Kidney capillary endothelial cell (primary cell): ENCODE measurements at regions not wholly inside any gene's neighbourhood (a gene's known extent, or its start where the extent isn't known, plus 50 kb on each side); places are given as distances from the start of the nearest gene placed in this dataset.
A peak's percentile ranks its signal among the peaks of the same experiment; 100 is the strongest.

Experiments
- DNase-seq: peaks from one replicate; pipeline ENCODE4 v3.0.0-alpha.2; 2018; ENCODE audit warnings: low spot score

DNA sequence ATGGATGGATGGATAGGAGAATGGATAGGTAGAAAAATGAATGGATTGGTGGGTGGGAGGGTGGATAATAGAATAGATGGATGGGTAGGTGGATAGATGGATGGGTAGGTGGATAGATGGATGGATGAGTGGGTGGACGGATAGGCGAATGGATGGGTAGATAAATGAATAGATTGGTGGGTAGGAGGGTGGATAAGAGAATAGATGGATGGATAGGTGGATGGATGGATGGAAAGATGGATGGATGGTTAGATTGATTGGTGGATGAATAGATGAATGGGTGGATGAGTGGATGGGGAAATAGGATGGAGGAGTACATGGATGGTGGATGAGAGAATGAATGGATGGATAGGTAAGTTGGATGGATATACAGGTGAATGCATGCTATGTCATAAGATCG lies 110.5 kb downstream of the CEBPB start:
- no peak for DNase-seq

DNA sequence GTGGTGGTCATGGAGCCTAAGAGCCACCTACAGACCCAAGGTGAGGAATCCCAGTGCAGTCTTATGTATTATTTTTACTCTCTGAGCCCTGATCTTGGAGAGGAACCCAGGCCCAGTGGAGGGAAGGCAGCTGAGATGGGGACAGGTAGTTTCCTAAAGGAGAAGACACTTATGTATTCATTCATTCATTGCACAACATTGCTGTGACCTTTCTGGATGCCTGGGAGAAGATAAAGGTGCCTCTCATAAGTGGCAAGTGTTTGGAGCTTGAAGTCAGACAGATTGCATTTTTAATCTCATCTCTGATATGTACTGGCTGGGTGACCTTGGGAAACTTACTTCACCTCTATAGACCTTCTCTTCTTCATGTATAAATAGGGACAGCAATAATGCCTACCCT lies 111.1 kb downstream of the CEBPB start:
- DNase-seq, result no peak

- DNase-seq, result no peak
These were observed 111.9 kb downstream of the CEBPB start for GRCh38 chr20:50302341-50303057.

DNA sequence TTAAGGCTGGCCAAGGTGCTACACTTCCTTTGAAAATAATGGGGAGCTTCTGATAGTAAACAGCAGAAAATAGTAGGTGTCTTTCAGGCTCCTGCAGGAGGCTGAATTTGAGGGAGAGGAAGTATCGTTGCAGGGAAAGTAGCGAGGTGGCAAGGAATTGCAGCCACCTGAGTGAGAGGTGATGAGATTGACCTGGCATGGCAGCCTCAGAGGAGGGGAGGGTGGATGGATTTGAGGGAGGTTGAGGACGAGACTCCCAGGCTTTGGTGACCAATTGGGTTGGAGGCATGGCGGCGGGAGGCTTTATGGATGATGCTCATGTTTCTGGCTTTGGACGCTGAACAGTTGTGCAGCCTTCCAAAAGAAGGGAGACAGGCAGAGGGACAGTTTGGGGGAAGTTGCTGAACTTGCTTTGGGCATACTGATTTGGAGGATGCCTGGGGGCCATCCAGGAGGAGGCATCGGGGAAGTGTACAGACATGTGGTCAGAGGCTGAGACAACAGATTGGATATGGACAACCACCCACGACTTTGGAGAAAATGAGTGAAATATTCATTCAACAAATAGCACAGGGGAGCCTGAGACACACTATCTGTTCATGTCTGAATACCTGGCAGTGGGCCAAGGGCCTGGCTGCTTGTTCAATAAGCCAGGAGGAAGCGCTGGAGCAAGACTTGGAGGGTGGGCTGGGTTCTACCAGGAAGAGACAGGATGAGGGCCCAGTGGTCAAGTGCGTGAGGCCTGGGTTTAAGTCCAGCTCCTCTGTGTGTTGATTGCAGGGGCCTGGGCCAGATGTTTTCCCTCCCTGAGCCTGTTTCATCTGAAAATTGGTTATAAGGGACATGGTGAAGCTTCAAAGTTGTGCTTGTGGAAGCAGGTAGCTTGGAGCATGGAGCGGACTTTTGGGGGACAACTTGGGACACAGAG lies 113.2 kb downstream of the CEBPB start:
- DNase-seq, result no peak

GRCh38 chr20:50304501-50304856 lies 113.8 kb downstream of the CEBPB start:
- DNase-seq, result no peak

GRCh38 chr20:50304923-50305635 lies 114.4 kb downstream of the CEBPB start:
- no peak for DNase-seq

DNA sequence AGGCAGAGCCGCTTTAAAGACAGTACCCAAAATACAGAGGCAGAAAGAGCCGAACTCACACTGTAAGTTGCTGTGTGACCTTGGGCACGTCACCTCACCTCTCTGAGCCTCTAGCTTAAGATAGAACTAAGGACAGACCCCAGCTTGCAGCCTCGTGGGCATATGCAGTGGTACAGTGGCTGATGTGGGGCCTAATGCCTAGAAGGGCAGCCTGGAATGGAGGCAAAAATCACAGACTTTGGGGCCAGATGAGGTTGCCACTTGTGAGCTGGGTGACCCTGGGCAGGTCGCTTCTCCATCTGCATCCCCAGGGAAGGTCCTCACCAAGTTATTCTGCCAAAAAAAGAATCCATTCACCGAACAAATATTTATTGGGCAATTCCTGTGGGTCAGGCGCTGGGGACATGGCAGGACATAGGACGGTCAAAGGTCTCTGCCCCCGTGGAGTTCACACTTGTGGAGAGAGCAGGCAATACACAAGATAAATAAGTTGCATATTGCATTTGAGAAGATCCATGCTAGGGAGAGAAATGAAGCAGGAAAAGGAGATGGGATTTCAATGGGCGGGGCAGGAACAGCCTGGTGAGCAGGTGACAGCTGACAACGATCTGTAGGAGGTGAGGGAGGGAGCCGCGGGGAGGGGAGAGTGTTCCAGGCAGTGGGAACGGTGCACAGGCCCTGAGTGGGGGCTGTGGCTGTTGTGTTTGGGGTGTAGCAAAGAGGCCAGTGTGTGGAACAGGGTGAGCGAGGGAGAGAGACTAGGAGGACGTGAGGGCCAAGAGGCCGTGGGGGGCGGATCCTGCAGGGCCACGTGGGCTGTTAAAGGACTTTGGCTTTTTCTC lies 115.2 kb downstream of the CEBPB start:
- DNase-seq, result no peak

- no peak for DNase-seq
These were observed 116.1 kb downstream of the CEBPB start for GRCh38 chr20:50306478-50307423.

GRCh38 chr20:50308166-50308512 lies 117.5 kb downstream of the CEBPB start:
- peak; percentile 19 for DNase-seq

DNA sequence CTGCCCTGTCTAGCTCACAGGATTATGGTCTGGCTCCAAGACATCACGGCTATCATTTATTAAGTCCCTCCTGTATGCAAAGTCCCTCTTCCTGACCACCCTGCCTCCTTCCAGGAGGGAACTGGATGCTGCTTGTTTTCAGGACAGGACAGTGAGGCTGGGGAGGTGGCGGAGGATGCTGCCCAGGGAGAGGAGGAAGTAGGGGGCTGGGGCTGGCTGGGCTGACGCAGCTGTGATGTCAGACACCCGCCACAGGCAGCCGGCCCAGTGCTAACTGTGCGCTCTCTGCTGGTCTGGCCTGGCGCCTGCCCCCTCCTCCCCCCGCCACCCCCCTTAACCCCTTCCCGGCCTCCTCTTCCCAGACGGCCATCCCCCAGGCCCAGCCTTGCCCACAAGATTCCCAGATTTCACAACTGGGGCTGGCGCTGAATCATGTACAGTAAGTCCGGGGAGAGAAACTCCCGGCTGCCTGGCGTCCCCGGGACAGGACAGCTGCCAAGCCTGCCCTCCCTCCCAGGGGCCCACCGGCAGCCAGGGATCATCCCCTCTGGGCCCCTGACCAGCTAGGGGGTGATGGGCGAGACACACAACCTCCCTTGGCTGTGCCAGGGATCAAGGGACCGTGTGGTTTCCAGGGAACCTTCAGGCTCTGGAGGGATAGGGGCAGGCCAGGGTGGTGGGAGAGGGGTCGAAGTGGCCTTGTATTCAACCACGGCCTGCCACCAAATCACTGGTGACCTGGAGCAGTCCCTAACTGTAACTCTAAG lies 118.1 kb downstream of the CEBPB start:
- peak; percentile 71 for DNase-seq

DNA sequence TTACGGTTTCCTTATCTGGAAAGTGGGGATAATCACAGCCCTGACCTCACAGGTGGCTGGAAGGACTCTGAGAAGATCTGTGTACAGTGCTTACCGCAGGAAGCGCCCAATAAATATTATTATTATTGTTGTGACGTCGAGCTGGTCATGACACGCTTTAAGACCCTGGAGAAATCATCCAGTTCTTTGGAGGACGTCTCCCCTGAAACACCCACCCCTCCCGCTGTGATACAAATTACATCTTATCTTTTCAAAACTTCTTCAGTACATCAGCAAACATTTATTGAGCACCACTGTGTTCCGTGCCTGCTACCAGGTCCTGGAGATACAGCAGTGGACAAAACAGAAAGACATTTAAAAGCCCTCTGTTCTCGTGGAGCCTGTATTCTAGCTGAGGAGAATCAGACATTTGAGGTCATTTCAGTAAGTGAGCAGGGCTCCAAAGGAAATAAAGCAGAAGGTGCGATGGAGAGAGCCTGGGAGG lies 118.7 kb downstream of the CEBPB start:
- no peak for DNase-seq

- no peak for DNase-seq
These were observed 119.4 kb downstream of the CEBPB start for GRCh38 chr20:50309764-50310672.

DNA sequence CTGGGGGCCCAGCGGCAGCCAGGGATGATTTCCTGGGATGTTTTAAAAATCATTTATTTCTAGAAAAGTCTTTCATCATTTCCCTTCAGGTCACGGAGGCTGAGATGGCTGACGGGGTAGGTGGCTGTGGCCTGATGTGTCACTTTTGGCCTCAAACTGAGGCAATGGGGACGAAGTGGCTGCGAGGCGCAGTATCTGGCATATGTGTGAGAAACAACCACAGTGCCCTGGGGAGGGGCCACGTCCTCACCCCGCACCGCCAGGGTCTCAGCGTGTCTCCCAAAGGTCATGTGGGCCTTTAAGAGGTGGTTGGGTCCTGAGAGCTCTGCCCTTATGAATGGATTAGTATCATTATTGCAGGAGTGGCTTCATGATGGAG lies 120.0 kb downstream of the CEBPB start:
- DNase-seq, result no peak

DNA sequence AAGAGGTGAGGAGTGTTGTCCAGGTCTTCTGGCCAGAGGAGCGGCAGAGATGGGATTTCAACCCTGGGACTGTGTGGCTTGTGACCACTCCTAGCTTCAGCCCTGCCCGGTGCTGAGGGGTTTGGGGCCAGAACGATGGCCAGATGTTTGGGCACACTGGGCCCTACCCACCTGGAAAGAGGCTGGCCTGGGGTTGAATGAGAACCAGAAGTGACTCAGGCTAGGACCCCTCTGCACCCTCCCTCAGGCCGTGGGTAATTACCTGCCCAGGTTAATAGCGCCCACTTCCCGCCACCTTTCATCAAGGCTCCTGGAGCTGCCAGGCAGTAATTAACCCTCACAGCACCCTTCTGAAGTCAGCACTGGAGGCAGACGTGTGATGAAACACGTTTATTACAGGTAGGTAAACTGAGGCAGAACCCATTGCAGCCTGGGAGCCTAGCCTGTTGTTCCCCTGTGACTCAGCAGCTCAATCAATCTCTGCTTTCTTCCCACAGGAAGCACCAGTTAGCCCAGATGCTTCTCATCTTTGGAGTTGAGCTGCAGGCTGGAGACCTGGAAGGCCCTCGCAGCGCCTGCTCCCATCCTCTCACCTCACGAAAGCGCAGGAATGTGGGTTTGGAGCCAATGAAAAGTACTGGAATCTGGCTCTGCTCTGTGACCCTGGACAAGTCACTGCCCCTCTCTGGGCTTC lies 120.8 kb downstream of the CEBPB start:
- DNase-seq, result no peak

- DNase-seq, result no peak
These were observed 121.5 kb downstream of the CEBPB start for GRCh38 chr20:50312002-50312681.

- DNase-seq, result no peak
These were observed 122.3 kb downstream of the CEBPB start for GRCh38 chr20:50312682-50313521.

GRCh38 chr20:50313522-50313820 lies 122.8 kb downstream of the CEBPB start:
- DNase-seq, result no peak
